BLaER1 (cell line): ENCODE measurements at regions not wholly inside any gene's neighbourhood (a gene's known extent, or its start where the extent isn't known, plus 50 kb on each side); places are given as distances from the start of the nearest gene placed in this dataset.

Experiments
- H3K27ac ChIP-seq: shearing (Covaris generic); formaldehyde crosslinking; 2 replicates; pipeline ENCODE4 v1.8.1; 2022
- H3K27me3 ChIP-seq: shearing (Covaris generic); formaldehyde crosslinking; 2 replicates; pipeline ENCODE4 v1.8.1; 2022
- H3K36me3 ChIP-seq: shearing (Covaris generic); formaldehyde crosslinking; 2 replicates; pipeline ENCODE4 v1.8.1; 2022
- H3K4me1 ChIP-seq: shearing (Covaris generic); formaldehyde crosslinking; 2 replicates; pipeline ENCODE4 v1.8.1; 2022
- H3K4me2 ChIP-seq: shearing (Covaris generic); formaldehyde crosslinking; 2 replicates; pipeline ENCODE4 v1.8.1; 2022
- H3K4me3 ChIP-seq: shearing (Covaris generic); formaldehyde crosslinking; 2 replicates; pipeline ENCODE4 v1.8.1; 2022
- H3K9ac ChIP-seq: shearing (Covaris generic); formaldehyde crosslinking; 2 replicates; pipeline ENCODE4 v1.8.1; 2022
- H3K9me3 ChIP-seq: shearing (Covaris generic); formaldehyde crosslinking; 2 replicates; pipeline ENCODE4 v1.8.1; 2022
- H4K20me1 ChIP-seq: shearing (Covaris generic); formaldehyde crosslinking; 2 replicates; pipeline ENCODE4 v1.8.1; 2022
- Cebpa-rat ChIP-seq: shearing (Covaris generic); IDR thresholded peaks from 2 replicates; pipeline ENCODE4 v1.8.1; 2022

DNA sequence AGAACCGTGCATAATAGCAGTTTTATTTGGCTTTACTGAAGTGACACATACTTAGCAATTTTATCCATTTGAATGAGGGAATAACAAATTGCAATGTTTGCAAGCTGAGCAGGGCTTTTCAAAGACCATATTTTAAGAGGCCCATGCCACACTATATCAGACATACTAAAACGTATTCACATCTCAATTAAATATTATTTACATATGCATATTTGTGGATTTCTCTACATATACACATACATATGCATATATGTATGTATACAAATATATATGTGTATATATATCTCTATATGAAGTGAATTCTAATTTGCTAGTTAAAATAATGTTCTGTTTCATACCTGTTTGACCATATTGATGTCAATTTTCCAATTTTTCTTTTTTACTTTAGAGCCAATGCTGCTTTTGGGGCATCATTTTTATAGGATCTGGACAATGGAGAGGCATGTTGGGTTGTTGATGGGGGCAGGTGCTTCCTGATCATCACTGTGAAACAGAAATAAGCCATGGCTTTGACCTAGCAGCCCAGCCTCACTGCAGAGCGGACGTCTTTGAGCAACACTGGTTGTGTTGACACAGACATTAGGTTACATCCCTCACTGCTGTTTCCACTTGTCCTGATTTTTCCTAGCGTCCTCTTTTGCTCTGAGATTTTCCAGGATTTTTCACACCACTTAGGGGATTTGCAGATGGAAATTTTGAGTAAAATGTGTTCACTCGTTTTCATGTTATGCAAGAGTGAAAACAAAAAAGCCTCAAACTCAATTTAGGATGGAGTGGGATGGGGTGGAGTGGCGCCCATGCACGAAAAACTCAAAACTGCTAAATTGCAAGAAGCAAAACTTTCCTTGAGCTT lies 56.9 kb downstream of the RDH14 start:
- no peaks in the 10 kb centered on the region for H3K9me3 ChIP-seq
- H3K27ac ChIP-seq: no peak overlapping the region
- no peaks in the 10 kb centered on the region for H3K36me3 ChIP-seq
- H4K20me1 ChIP-seq: no peaks in the 10 kb centered on the region
- H3K4me2 ChIP-seq: peak overlapping the region; percentile 55
- H3K27me3 ChIP-seq: no peaks in the 10 kb centered on the region
- H3K9ac ChIP-seq: no peak overlapping the region
- TF ChIP-seq Cebpa-rat: no peak
- H3K4me3 ChIP-seq: no peak overlapping the region
- H3K4me1 ChIP-seq: peaks cover 28% of the 10 kb centered on the region

DNA sequence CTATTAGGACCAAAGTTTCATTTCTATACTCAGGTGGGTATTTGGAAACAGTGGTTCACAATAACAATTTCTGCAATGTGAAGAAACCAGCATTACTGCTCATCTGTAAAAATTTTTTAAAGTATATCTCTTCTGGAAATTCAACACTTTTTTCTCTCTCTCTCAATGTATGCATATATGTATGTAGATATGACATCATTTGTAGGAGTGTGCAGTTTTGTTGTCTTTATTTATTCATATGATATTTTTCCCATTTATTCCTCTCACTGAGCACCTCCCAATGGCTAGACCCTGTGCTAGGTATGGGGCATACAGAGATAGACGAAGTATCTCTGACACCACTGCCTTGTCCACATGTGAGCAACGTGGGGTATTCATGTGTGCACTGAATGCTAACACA lies 58.3 kb downstream of the RDH14 start:
- no peak for TF ChIP-seq Cebpa-rat
- Histone ChIP-seq H3K4me3 (no peak overlapping the region), H3K4me2 (no peak overlapping the region), H4K20me1 (no peaks in the 10 kb centered on the region), H3K4me1 (peaks cover 28% of the 10 kb centered on the region), H3K27me3 (no peaks in the 10 kb centered on the region), H3K36me3 (no peaks in the 10 kb centered on the region), H3K9me3 (no peaks in the 10 kb centered on the region), H3K27ac (no peak overlapping the region), H3K9ac (no peak overlapping the region)

DNA sequence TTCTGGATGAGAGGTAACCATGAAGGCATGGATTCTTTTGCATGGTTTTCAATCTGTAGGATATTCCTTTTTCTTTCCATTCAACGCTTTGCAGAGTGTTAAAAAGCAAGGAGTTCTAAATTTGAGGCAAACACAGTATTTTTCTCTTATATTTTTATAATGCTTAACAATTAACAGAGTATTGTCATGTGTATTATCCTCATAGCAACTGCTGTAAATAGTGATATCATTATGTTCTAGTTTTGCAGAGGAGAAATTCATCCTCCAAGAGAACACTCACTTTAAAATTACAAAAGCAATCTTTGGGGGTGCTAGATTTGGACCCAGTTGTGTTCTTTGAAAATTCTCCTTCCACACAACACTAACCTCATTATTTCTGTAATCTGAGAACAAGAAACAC lies 58.7 kb downstream of the RDH14 start:
- Histone ChIP-seq H3K4me2 (no peak overlapping the region), H3K4me3 (no peak overlapping the region), H3K27ac (no peak overlapping the region), H3K36me3 (no peaks in the 10 kb centered on the region), H3K4me1 (peaks cover 28% of the 10 kb centered on the region), H3K27me3 (no peaks in the 10 kb centered on the region), H4K20me1 (no peaks in the 10 kb centered on the region), H3K9me3 (no peaks in the 10 kb centered on the region), H3K9ac (no peak overlapping the region)
- TF ChIP-seq Cebpa-rat: no peak

DNA sequence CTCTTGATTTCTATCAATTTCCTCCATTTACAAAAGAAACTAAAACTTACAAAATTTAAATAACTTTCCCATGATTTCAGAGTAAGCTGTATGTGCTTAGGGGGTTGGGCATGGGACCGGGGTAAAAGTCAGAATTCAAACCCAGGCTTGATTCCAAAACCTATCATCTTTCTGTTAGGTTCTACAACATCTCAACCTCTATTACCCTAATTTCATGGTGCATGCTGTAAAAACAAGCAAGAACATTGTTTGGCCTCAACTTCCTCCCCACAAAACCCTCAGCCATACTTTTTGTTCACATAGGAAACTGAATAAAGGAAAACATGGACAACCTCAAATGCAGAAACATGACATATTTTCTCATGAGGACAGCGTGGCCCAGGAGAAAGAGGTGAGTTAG lies 59.3 kb downstream of the RDH14 start:
- H3K4me3 ChIP-seq: no peak overlapping the region
- H3K4me1 ChIP-seq: peaks cover 28% of the 10 kb centered on the region
- no peaks in the 10 kb centered on the region for H4K20me1 ChIP-seq
- no peaks in the 10 kb centered on the region for H3K36me3 ChIP-seq
- no peak overlapping the region for H3K9ac ChIP-seq
- no peaks in the 10 kb centered on the region for H3K27me3 ChIP-seq
- no peaks in the 10 kb centered on the region for H3K9me3 ChIP-seq
- TF ChIP-seq Cebpa-rat: no peak
- no peak overlapping the region for H3K27ac ChIP-seq
- H3K4me2 ChIP-seq: no peak overlapping the region

DNA sequence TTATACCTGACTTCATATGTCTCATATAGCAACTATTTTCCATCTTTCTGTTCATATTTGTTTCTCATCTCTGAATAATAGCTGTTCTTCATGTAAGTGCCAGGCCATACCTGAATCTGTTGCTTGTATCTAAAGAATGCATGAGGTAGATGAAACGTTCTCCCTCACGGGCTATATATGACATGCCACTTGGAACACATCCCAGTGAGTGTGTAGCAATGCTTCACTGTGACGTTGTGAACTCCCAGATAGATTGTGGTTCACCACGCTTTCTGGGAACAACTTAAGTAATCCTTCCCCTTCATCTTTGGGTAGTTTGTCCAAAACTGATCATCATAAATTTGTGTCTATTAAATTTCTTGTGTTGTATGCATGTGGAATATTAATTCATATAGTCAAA lies 60.1 kb downstream of the RDH14 start:
- H3K4me2 ChIP-seq: no peak overlapping the region
- no peak overlapping the region for H3K9ac ChIP-seq
- no peaks in the 10 kb centered on the region for H3K27me3 ChIP-seq
- H3K27ac ChIP-seq: no peak overlapping the region
- peaks cover 29% of the 10 kb centered on the region for H3K4me1 ChIP-seq
- no peaks in the 10 kb centered on the region for H3K36me3 ChIP-seq
- no peak overlapping the region for H3K4me3 ChIP-seq
- H4K20me1 ChIP-seq: no peaks in the 10 kb centered on the region
- no peaks in the 10 kb centered on the region for H3K9me3 ChIP-seq
- TF ChIP-seq Cebpa-rat: no peak

DNA sequence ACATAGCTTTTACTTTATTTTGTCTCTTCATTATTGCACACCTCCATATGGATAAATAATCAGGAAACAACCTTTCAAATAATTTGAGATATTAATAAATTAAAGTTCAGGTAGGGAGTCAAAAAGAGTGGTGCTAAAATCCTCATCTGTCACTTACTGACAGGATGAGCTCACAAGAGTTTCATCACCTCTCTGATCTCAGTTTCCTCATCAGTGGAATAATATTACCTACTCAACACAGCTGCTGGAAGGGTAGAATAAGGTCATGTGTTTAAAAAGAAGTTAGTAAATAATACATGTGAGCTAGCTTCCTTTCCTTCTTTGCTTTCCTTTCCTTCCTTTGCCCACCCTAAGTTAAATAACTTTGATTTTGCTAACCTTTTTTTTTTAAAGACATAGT lies 61.9 kb downstream of the RDH14 start:
- H3K4me1 ChIP-seq: peaks cover 17% of the 10 kb centered on the region
- no peak for TF ChIP-seq Cebpa-rat
- H3K9me3 ChIP-seq: no peaks in the 10 kb centered on the region
- H3K4me2 ChIP-seq: no peak overlapping the region
- H3K36me3 ChIP-seq: no peaks in the 10 kb centered on the region
- H4K20me1 ChIP-seq: no peaks in the 10 kb centered on the region
- no peak overlapping the region for H3K27ac ChIP-seq
- H3K9ac ChIP-seq: no peak overlapping the region
- H3K4me3 ChIP-seq: no peak overlapping the region
- H3K27me3 ChIP-seq: no peaks in the 10 kb centered on the region

DNA sequence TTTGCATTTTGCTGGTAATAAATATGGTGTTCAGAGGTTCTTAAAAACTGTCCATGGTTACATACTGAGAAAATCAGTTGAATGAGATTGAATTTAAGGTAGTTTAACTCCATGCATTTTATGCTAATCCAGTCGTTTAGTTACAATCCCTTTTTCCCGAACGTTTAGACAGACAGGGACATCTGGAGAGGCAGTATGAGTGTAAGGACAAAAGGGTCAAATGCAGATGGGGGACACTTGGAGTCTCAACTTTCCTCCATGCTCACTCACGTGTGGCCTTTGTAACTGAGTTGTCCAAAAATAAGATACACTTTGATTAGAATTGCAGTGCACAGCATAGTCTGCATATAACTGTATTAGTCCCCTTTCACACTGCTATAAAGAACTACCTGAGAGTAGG lies 63.9 kb downstream of the RDH14 start:
- TF ChIP-seq Cebpa-rat: no peak
- no peaks in the 10 kb centered on the region for H3K36me3 ChIP-seq
- H3K27ac ChIP-seq: no peak overlapping the region
- H3K27me3 ChIP-seq: no peaks in the 10 kb centered on the region
- H3K9me3 ChIP-seq: no peaks in the 10 kb centered on the region
- H4K20me1 ChIP-seq: no peaks in the 10 kb centered on the region
- H3K4me2 ChIP-seq: no peak overlapping the region
- no peak overlapping the region for H3K4me3 ChIP-seq
- H3K9ac ChIP-seq: no peak overlapping the region
- peaks cover 14% of the 10 kb centered on the region for H3K4me1 ChIP-seq

DNA sequence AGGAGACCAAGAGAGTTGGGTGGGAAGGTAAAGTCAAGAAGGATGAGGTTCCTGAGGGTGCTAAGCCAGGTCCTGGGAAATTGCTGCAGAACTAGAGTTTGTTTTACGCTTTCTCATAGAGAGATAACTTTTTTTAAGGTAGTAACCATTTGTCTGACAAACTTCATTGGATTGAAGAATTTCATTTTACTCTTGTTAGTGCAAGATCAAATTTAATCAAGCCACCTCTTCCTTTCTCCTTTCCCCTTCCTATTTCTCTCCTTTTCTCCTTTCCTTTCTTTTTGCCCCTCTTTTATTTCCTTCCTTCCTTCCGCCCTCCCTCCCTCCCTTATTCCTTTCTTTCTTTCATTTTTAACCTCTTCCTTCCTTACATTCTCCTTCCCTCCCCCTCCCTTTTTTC lies 65.4 kb downstream of the RDH14 start:
- H4K20me1 ChIP-seq: no peaks in the 10 kb centered on the region
- no peak overlapping the region for H3K4me3 ChIP-seq
- H3K9me3 ChIP-seq: no peaks in the 10 kb centered on the region
- H3K4me2 ChIP-seq: 0 out of 2 replicates have a peak overlapping the region, but pooled peaks have one; percentile 20
- H3K27me3 ChIP-seq: no peaks in the 10 kb centered on the region
- H3K9ac ChIP-seq: no peak overlapping the region
- TF ChIP-seq Cebpa-rat: no peak
- H3K4me1 ChIP-seq: peaks cover 7% of the 10 kb centered on the region
- no peaks in the 10 kb centered on the region for H3K36me3 ChIP-seq
- no peak overlapping the region for H3K27ac ChIP-seq

DNA sequence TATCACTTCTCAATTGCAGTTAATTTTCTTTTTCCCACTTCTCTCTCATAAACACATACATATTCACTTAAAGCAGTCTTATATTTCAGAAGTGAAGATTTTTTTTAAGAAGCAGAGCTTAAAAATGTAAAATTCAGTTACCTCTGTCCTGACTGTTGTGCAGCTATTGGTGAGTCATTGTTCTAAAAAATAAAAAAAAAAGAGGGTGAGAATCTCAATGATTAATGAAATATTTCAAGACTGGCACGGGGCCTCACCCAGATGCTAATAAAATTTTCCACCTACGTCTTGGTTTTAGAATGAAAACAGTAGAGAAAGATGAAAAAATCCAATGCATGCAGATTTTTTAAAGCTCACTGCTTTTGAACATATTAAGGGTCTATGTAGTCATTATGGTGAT lies 67.7 kb downstream of the RDH14 start:
- TF ChIP-seq Cebpa-rat: no peak
- Histone ChIP-seq H3K4me2 (no peak overlapping the region), H3K27me3 (no peaks in the 10 kb centered on the region), H3K4me1 (peaks cover 7% of the 10 kb centered on the region), H3K36me3 (no peaks in the 10 kb centered on the region), H3K9me3 (no peaks in the 10 kb centered on the region), H3K27ac (no peak overlapping the region), H4K20me1 (no peaks in the 10 kb centered on the region), H3K9ac (no peak overlapping the region), H3K4me3 (no peak overlapping the region)

DNA sequence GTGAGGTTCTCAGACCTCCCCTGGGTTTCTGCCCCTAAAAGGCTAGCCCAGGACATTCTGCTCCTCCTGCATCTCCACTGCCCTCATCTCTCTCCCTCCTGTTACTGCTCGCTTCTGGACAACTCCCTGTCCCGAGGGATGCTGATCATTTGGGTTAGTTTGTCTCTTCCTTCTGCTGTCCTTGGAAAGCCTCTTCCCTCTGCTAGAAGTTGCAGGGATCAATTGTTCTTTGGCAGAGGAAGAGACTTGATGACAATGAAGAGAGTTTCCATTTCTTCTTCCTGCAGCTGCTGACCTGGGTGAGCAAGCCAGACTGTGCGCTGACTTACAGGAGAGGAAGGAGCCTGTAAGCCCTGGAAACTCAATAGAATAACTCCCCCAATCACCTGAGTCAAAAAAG lies 68.9 kb downstream of the RDH14 start:
- Histone ChIP-seq H3K36me3 (no peaks in the 10 kb centered on the region), H3K4me1 (peaks cover 14% of the 10 kb centered on the region), H3K9ac (no peak overlapping the region), H4K20me1 (no peaks in the 10 kb centered on the region), H3K4me2 (no peak overlapping the region), H3K27me3 (no peaks in the 10 kb centered on the region), H3K27ac (no peak overlapping the region), H3K4me3 (no peak overlapping the region), H3K9me3 (no peaks in the 10 kb centered on the region)
- TF ChIP-seq Cebpa-rat: no peak

DNA sequence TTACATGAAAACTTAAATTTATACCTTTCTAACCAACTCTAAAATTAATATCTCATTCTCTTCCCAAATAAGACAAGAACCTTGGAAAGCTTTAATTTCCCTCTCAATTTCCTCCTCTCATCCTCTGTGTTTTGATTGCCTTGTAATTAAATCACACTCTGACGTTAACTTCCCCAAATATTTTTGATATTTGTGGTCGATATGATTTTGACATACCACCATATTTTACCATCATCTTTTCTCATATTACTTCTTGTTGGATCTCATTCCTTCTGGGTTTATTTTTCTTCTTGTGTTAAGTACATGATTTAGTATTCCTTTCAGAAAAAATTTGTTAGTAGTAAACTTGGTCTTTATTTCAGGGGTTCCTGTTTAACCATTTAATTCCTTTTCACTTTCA lies 69.6 kb downstream of the RDH14 start:
- no peak overlapping the region for H3K4me3 ChIP-seq

More for the DNA sequence above, 69.6 kb downstream of the RDH14 start:
- Histone ChIP-seq H3K36me3 (no peaks in the 10 kb centered on the region), H3K4me1 (peaks cover 19% of the 10 kb centered on the region), H3K9ac (no peak overlapping the region), H3K4me2 (no peak overlapping the region), H3K27me3 (no peaks in the 10 kb centered on the region), H3K9me3 (no peaks in the 10 kb centered on the region), H4K20me1 (no peaks in the 10 kb centered on the region), H3K27ac (no peak overlapping the region)
- TF ChIP-seq Cebpa-rat: no peak
